GM18951 (cell line): ENCODE measurements at regions not wholly inside any gene's neighbourhood (a gene's known extent, or its start where the extent isn't known, plus 50 kb on each side); places are given as distances from the start of the nearest gene placed in this dataset.
"Not testable (repeated sequence)": the region's sequence is repeated elsewhere in the genome, so short reads cannot be mapped to it uniquely, and the experiment has no call there.

ENCODE experiments used
- POLR2A ChIP-seq: IDR thresholded peaks from 4 replicates; pipeline ENCODE4 v1.6.1; 2011; ENCODE audit warnings: mild to moderate bottlenecking; ENCODE audit not compliant: insufficient read length, insufficient read depth; ENCODE audit errors: extremely low read depth
- in situ Hi-C: fragments of 300-500 bp; cut with MboI; formaldehyde crosslinking; loops from one replicate; pipeline ENCODE4 v1.12.0; 2022; ENCODE audit warnings: low sequenced_read_pairs, mixed read lengths, inconsistent platforms; ENCODE audit not compliant: unreplicated experiment

DNA sequence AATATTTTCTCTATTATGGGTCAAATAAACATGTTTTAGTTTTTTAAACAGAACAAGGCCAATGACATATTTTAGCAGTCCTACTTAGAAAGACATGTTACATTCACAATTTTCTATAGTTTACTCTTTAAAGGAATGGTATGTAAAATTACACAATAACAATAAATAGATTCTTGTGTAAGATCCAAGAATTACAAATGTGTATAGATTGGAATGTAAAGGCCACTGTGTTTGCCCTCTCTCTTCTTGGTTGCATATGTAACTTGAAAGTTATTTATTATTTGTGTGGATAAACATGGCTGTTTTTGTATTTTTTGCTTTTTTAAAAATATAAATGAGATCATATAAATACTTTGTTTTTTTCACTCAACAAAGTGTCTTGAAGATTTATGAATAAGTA is 979.3 kb upstream of the CELF2 start:
- in situ Hi-C loops = no loop called here
- TF ChIP-seq POLR2A = no peak

DNA sequence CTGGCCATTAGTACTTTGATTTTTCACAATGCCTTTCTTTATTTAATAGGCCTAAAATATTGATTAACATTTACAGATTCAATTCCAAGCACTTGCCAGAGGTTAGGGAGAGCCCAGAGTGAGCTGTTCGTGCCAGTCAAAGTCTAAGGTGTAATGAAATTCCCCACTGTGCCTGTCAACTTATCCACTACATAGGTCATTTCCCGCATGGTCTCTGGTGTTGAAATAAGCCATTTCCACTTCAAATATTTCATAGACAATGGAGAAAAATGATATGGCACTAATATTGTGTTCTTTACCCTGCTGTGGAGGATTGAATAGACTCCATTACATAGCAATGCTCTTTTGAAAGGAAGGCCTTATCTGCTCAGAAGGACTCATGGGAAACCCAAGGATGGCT is 978.1 kb upstream of the CELF2 start:
- no peak for TF ChIP-seq POLR2A
- in situ Hi-C loops = no loop called here

DNA sequence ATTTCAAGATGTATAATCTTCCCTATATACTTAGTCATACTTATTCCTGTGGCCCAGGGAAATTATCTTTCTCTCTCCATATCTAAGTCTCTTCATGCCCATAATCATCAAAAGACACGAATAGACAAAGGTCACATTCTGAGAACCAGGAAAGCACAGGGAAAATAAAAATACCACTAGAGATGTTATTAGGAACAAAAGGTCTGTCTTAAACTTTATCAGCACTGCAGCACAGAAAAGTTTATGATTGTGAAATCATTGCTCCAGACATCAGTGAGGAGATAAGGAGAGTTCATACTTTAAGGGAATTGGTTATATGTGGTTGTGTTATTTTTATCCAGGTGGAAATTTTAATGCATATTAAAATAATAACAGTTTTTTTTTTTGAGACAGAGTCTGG is 974.6 kb upstream of the CELF2 start:
- in situ Hi-C loops = no loop called here
- TF ChIP-seq POLR2A = no peak

DNA sequence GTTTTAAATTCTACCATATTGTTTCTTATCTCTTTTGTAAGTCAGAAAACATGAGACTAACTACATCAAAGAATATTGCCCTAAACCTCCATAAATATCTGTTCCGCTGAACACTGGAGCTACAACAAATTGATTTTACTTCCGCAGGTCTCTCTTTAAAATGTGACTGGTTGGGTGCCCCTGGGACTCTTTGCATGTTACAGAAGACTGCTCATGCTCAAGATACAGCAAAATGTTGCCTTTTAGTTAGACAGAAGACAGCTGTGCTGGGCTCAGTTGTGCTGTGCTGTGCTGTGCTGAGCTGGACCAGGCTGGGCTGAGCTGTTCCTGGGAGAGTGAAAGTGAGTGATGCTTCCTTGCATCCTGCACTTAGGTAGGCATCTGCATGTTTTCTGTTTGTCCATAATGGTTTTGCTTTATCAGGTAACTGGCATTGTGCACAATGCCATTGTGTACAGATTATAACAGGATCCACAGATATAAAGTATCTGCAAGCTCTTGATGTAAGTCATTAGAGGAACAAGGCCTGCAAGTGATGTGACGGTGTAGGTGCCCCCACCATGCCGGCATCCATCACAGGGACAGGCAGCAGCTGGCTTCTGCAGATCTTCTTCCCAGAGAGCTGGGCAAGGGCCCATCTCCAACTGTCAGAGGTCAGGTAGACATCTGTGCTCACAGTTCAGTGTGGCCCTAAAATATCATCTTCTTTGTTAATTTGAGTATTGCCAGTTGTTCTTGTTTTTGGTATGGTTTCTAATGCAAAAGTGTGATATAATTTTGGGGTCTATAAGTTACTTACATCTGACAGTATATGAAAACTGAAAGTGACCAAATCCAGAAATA is 972.5 kb upstream of the CELF2 start:
- in situ Hi-C loops = no loop called here
- no peak for TF ChIP-seq POLR2A

DNA sequence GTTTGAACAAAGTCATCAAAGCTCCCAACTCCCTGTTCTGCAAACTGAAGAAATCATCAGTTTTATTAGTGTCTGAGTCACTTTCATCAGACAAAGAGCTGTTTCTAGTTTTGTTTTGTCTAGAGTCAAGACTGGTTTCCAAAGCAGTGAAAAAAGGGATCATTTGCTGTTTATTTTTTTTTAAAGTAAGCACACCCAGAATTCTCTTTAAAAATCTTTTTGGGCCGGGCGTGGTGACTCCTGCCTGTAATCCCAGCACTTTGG is 972.0 kb upstream of the CELF2 start:
- in situ Hi-C loops = no loop called here
- TF ChIP-seq POLR2A = no peak

DNA sequence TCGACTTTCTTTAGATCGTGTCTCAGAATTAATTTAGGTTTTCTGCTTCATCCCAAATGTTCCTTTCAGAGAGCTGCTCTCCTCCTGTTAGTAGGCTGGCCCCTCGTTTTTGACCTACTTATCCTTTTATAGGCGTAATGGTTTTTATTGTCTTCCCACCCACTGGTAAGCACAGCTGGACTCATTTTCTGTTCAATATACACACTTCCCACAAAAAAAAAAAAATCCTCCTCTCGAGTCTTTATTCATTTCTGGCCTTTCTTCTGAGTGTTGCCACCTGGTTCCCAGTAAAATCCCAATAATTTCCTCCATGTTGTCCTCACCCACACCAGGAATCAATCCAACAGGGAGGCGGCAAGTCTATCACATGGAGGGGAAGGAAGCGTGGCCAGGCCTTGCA is 970.2 kb upstream of the CELF2 start:
- no peak for TF ChIP-seq POLR2A
- in situ Hi-C loops = no loop called here

DNA sequence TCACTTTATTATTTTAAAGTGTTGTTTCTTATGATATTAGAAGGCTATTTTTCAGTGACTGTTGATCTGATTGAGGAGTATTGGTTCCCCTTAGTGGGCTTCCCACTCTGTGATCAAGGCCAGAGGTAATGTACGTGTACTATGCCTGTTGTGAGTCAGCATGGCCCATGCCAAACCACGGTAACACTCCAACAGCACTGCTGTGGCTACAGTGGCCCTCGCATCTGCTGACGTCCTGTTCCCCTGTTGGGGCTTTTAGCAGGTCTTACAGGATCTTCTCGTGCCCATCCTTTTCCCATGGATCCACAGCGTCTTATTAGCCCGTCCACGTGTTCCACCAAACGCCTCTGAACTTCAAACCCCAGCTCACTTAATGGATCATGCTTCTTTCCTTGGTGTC is 964.6 kb upstream of the CELF2 start:
- in situ Hi-C loops = no loop called here
- no peak for TF ChIP-seq POLR2A

DNA sequence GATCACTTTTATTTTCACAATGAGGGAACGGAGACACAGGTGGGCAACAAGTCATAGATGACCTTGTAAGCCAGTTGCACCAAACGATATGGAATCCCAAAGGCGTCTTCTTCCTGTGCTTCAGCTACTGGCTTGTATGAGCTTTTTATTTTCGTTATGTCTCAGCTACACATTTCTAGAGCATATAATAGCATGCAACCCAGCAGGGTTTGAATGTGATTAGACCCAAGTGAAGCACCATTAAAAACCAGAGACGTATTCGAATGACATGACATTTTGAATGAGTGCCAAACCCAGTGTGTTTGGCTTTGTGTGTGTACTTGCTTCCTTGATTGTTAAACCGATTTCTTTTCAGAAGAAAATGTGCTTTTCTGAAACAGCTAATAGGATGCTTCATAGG is 963.2 kb upstream of the CELF2 start:
- in situ Hi-C loops = no loop called here
- no peak for TF ChIP-seq POLR2A

DNA sequence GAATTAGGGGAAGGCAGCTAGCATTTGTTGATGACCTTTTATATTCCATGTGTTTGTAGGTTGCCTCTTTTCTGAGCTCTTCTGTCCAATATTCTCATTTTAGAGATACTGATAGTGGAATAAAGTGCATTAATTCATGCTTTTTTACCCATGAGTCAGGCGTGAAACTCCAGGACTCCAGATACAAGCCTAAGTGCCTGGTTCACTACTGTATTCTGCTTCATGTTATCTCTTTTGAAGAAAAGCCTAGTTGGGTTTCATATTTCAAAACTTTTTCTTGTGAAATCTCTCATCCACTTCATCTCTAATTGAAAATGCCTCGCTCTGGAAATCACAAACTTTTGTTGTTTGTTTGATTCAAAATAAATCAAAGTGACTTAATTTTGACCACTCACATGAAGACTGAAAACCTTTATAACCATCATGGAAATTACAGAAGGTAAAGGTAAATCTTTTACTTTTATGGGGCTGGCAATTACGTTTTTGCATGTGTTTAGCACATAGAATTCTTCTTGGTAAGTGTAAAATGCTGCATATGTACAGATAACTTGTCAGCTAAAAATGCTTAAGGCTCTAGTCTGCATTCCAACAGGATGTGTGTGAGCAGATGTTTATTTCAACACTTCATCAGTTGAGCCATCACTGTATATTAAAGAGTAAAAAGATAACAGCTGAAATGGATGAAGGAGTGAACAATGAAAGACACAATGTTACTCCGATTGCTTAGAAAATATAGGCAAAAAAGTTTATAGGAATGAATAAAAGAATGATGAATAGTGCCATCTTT is 961.8 kb upstream of the CELF2 start:
- in situ Hi-C loops = no loop called here
- TF ChIP-seq POLR2A = no peak

DNA sequence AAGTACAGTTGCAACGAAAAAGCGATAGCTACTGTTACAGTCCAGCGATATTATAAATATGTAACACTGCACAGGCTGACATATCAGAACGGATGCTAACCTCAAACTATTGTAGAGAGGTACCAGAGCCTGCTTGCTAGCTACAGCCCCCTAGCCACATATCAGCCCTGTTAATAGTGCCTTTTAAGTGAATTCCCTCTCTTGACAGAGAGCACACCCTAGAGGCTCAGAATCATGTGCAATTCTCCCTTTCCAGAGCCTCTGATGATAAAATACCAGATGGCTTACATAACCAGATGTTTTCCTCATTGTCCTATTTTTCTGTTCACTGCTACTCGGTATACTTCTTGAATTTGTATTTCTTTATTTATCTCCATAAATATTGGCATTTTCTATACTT is 960.7 kb upstream of the CELF2 start:
- in situ Hi-C loops = no loop called here
- TF ChIP-seq POLR2A = no peak

DNA sequence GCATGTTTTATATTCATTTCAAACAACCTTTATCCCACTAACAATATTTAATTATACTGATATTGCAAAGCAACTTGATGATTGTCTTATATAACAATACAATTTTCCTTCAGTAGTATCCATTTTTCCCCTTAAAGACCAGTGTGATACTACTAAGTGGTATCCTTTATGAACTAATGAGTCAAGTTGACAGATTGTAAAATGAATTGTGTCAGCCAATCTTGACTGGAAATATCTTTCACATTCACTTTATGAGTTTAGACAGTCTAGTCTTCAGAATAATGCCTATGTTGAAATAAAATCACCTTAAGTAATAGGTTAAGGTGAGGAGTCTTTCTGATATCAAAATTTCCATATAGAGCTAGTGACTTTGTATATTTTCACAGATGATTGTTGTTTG is 950.0 kb upstream of the CELF2 start:
- TF ChIP-seq POLR2A = no peak
- in situ Hi-C loops = no loop called here

DNA sequence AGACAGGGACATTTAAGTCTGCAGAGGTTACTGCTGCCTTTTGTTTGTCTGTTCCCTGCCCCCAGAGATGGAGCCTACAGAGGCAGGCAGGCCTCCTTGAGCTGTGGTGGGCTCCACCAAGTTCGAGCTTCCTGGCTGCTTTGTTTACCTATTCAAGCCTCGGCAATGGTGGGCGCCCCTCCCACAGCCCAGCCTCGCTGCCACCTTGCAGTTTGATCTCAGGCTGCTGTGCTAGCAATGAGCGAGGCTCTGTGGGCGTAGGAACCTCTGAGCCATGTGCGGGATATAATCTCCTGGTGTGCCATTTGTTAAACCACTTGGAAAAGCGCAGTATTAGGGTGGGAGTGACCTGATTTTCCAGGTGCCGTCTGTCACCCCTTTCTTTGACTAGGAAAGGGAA is 942.8 kb upstream of the CELF2 start:
- in situ Hi-C loops = not testable (repeated sequence)

DNA sequence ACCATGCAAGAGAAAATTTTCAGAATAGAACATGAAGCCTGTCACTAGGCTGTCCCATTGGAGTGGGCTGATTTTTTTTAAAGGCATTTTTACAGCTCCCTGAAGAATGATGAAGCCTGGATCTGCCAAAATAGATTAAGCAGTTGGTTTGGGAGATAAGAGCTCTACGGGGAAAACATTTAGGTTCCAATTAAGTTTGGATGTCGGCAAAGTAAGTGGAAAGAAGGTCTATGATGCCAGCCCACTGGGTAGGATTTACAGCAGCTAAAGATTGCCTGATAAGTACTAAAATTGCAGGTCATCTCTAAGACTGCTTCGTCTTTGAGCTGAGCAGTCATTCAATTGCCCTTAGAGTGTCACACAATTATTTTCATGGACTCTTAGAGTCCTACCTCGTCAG is 939.2 kb upstream of the CELF2 start:
- in situ Hi-C loops = no loop called here
- TF ChIP-seq POLR2A = no peak

DNA sequence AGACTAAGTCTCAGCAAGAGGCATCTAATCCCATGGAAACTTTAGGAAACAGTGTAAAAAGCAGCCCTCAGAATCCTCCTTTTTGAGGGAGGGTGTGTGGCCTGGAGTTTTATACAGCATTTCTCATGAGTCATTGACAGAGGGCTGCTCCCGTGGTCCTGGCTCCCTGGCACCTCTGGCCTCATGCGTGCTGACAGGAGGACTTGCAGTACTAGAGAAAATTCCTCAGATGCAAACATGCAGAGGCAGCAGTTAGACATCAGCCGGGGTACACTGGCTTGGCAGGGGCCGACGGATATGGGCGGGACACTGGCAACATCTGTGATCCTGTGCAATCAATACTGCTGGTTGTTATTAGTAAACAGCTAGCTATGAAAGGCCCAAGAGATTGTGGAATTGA is 925.1 kb upstream of the CELF2 start:
- in situ Hi-C loops = no loop called here
- no peak for TF ChIP-seq POLR2A

DNA sequence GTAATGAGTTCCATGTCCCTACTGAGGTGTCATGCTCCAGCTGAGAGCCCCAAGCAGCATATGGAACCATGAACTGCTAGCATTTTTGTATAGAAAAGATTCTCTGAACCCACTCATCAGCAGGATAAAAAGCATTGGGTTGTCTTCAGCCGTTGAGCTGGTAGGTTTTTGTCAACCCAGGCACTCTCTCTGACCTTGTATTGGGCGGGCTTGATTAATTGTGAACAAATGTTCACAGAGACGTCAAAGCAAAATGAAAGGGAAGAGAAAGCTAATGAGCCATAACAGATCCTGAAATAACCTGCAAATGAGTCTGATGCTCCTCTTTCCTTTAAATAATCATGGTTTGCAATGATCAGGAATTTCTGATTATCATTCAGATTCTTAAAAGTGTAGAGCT is 924.7 kb upstream of the CELF2 start:
- in situ Hi-C loops = no loop called here
- TF ChIP-seq POLR2A = no peak

DNA sequence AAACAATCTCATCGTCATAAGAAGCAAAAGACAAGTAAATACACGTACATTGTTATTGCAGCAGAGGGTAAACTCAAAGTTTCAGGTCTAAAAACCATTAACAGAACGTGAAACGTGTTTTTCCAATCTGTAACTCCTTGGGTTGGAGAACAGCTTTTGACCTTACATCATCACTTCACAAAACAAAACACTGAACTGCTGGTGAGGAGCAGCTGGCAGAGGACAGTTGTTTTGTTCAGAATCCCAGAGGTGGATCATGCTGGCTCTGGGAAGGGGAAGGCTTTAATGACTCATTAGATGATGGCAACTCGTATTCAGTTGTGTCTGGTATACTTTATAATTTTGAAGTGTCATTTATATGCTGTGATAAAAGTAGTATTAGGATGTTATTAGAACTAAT is 923.0 kb upstream of the CELF2 start:
- TF ChIP-seq POLR2A = no peak
- in situ Hi-C loops = no loop called here
